Left renal pelvis (tissue), 4 donors: ENCODE measurements at regions not wholly inside any gene's neighbourhood (a gene's known extent, or its start where the extent isn't known, plus 50 kb on each side); places are given as distances from the start of the nearest gene placed in this dataset.
"Not testable (repeated sequence)": the region's sequence is repeated elsewhere in the genome, so short reads cannot be mapped to it uniquely, and the experiment has no call there.

ENCODE experiments used
- DNase-seq, 4 donors: peaks; one replicate each; pipeline ENCODE4 v3.0.0-alpha.2; 2013; ENCODE audit warnings: low read depth in 4 of 4, low spot score in 3 of 4

GRCh38 chr13:33642374-33643065 is 175.4 kb upstream of the RFC3 start:
- DNase-seq = peak in 3 of 4 donors; percentile 63 to 72 (median 67)

GRCh38 chr13:33644581-33645543 is 173.1 kb upstream of the RFC3 start:
- DNase-seq = no peak

DNA sequence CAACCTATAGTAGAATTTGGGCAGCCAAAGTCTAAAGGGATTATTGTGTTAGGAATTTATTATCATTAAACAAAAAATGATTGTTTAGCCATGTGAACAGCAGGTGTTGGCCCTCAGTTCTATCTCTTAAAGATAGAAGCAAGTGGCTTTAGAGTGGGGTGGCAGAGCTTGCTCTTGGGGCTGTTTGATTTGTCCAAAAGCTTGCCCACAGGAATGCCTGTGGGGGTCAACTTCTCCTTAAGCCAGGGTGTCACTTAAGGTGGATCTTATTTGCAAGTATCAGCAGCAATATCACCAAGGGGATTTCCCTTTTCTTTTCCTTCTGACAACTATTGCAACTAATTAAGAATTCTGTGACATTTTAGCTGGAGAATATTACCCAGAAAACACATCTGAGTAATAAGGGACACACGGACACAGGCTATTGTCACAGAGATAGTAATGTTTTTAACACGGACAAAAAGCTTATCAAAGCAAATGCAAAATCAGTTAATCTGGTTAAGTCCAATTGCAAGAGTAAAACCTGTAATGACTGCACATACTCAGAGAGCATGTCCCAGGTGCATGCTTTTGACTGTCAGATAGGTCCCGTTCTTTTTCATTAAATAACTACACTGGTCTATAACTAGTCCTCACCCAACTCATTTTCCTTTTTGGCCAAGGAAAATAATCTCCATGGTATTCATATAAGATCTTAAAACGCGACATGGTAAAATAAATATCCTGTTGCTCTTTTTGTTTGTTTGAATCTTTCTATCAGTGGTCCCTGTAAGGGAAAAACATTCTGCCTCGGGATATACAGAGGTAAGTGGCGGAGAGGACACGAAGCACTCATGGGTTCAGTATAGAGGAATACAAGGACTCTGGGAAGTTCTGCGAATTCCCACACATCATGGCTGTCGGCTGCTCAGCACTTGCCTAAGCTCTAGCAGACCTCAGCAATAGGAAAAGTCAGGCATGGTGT is 172.1 kb upstream of the RFC3 start:
- DNase-seq = no peak

DNA sequence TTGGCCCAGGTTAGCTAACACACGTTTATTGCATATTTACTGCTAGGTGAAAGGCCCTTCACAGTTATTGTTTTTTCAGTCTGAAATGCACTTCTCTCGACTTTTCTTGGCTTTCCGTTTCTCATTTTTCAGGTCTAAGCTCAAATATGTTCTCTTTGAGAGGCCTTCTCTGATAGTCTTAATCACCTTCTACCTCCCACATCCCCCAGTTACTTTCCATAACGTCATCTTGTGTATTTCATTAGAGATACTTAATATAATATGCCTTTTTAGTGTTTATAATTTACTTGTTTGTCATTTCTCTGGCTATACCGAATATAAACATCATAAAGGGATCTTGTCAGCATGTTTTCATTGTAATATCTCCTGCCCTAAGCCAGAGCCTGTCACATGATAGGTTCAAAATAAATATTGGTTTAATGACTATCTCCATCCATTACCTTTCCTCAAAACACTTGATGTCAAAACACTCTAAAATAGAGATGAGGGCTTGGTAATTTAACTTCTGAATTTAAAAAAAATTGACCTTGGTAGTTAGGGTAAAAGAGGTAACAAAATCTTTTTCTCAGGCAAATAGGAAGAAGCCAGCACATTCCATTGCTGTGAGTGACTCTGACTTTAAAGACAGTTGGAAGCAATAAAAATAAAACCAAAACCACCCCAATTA is 168.6 kb upstream of the RFC3 start:
- no peak for DNase-seq

DNA sequence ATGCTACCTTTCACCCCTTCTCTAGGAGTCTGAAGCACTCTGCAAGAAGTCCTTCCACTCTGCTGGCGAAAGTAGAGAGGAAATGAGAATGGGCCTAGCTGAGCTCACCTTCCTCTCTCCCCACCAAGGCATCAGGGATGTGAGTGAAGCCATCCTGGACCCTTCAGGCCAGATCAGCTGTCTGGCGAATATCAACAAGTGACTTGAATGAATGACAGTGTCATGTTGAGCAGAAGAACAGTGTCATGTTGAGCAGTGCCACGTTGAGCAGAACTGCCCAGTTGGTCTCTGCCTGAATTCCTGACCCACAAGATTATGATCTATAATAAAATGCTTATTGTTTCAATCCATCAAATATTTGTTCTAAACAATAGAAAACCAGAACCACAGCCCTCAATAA is 166.2 kb upstream of the RFC3 start:
- no peak for DNase-seq

DNA sequence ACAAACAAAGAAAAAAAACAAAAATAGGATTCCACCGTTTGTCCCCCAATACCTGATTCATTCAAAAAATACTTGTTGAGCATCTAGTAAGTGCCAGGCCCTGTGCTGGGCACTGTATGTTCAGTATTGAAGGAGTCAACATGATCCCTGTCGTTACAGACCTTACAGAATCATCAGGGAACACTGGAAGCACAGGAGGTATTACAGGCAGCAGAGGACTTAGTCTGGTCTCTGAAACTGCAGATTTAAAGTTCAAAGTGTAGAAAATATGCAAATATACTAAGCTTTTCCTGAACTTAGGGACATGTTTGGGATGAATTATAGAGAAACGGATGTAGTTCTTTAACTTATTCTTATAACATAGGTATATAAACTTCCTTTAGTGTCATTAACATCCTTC is 160.7 kb upstream of the RFC3 start:
- no peak for DNase-seq

DNA sequence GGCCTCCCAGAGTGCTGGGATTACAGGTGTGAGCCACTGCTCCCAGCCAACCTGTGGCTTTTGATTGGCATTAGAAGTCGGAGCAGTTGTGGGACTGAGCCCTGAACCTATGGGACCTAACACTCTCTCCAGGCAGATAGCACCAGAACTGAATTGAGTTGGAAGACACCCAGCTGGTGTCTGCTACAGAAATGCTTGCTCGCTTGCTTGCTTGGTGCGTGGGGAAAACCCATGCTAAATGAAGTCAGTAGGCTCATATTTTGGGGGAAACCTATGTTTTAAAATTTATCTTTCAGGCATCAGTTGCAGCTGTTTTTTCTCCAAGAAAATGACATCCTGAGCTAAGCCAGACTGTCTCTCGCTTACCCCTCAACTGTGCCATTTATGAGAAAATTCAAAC is 158.5 kb upstream of the RFC3 start:
- DNase-seq = no peak

DNA sequence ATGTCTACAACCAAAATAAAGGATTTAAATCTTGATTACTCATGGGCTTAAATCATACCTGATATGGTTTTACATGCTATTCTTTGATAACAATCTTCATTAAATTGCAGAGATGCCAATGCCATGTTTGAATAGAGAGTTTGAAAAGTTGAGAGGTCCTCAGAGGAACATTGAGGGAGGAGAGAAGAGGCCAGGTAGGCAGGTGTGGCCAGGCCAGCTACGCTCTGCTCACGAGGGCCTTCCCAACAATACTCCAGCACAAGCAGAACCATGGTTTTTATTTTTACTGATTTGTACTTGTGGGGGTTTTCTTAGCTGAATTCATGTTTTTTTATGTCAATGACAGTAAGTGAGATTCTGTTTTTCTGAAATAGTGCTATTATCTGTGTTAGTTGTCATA is 158.1 kb upstream of the RFC3 start:
- no peak for DNase-seq

- DNase-seq = no peak
These were observed 155.6 kb upstream of the RFC3 start for GRCh38 chr13:33662392-33662791.

GRCh38 chr13:33665626-33666175 is 152.2 kb upstream of the RFC3 start:
- no peak for DNase-seq

DNA sequence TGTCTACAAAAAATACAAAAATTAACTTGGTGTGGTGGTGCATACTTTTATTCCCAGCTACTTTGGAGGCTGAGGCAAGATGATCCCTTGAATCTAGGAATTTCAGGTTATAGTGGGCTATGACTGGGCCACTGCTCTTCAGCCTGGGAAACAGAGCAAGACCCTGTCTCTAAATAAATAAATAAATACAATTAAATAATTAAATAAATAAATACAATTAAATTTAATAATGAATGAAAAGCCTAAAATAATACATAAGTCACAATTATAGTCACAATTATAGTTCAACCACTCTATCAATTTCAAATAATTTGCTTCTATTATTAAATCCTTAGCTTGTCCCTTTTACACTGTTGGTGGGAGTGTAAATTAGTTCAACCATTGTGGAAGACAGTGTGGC is 146.4 kb upstream of the RFC3 start:
- no peak for DNase-seq

DNA sequence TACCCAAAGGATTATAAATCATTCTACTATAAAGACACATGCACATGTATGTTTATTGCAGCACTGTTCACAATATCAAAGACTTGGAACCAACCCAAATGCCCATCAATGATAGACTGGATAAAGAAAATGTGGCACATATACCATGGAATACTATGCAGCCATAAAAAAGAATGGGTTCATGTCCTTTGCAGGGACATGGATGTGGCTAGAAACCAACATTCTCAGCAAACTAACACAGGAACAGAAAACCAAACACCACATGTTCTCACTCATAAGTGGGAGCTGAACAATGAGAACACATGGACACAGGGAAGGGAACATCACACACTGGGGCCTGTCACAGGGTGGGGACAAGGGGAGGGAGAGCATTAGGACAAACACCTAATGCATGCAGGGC is 145.9 kb upstream of the RFC3 start:
- DNase-seq = not testable (repeated sequence)

GRCh38 chr13:33676045-33676989 is 141.6 kb upstream of the RFC3 start:
- DNase-seq = peak in 2 of 4 donors; percentile 31 to 33

GRCh38 chr13:33677215-33677614 is 140.7 kb upstream of the RFC3 start:
- no peak for DNase-seq

- DNase-seq = no peak
These were observed 139.9 kb upstream of the RFC3 start for GRCh38 chr13:33678084-33678483.

DNA sequence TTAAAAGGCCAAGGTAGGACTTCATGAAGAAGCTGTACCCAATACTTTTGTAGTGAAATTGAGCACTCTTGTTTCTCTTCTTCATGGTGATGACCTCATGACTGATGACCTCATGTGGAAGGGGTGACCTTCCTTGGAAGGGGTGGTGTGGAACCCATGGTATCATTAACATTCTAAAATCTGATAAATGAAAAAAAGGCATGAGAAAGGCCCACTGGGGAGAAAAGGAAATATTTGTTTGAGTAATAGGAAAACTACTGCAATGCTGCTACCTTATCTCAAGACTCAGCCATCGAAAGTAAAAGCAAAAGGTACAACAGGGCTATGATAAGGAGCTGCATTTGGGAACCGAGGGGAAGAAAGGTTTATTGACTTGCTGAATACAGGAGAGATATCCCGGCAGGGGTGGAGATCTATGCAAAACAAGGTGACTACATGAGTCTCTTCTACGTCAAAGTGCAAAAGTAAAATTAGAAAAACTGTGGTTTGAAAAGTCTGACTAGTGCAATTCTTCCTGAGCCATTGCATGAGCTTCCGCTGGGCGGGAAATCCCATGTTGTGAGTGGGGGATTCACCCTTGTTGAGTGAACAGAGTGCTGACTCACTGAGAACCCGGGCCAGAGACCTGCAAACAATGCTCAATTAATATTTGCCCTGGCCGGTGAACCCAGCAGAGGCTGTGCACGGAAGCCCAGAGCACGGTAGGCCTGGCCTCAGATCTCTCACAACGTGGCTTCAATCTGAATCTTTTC is 138.9 kb upstream of the RFC3 start:
- no peak for DNase-seq

DNA sequence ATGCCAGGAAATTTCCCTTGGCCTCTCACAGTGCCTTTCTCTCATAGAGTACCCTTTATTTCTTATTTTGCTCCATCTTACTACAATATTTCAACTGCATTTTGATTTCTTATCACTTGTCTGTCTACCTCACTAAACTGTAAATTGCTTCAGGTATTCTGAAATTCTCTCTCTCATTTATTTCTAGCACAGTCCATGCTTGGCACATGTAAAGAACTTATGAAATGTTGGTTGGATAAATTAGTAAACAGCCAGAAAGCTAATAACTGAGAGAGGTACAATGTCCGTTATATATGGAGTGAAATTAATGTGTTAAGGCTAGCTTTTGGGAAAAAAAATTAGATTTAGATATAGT is 138.3 kb upstream of the RFC3 start:
- DNase-seq = no peak

DNA sequence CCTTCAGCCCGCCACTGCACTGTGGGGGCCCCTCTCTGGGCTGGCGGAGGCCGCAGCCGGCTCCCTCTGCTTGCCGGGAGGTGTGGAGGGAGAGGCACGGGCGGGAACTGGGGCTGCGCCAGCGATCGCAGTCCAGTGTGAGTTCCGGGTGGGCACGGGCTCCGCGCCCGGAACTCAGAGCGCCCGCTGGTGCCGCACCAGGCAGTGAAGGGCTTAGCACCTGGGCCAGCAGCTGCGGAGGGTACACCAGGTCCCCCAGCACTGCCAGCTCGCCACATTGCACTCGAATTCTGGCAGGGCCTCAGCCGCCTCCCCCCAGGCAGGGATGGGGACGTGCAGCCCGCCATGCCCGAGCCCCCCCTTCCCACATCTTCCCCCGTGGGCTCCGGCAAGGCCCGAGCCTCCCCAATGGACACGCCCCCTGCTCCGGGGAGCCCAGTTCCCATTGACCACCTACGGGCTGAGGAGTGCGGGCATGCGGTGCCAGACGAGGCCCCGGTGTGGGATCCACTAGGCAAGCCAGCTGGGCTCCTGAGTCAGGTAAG is 135.9 kb upstream of the RFC3 start:
- no peak for DNase-seq
